Peyer's patch (tissue), 4 donors: ENCODE measurements at regions not wholly inside any gene's neighbourhood (a gene's known extent, or its start where the extent isn't known, plus 50 kb on each side); places are given as distances from the start of the nearest gene placed in this dataset.

ENCODE experiments used
- DNase-seq, 3 donors: peaks; one replicate each; pipeline ENCODE4 v3.0.0-alpha.2; 2017 to 2019
- H3K27ac ChIP-seq, 4 donors: fragments of 200-600 bp; sonication (generic); one replicate each; pipeline ENCODE4 v1.5.1; 2016 to 2019
- H3K27me3 ChIP-seq, 2 donors: fragments of 200-600 bp; sonication (generic); one replicate each; pipeline ENCODE4 v1.5.1; 2019
- H3K36me3 ChIP-seq, 3 donors: fragments of 200-600 bp; sonication (generic); one replicate each; pipeline ENCODE4 v1.5.1; 2016 to 2019
- H3K4me1 ChIP-seq, 4 donors: fragments of 200-600 bp; sonication (generic); one replicate each; pipeline ENCODE4 v1.5.1; 2016 to 2019
- H3K4me3 ChIP-seq, 4 donors: fragments of 200-600 bp; sonication (generic); 1 replicate in 3 of 4; 2 replicates in 1 of 4; pipeline ENCODE4 v1.5.1; 2016 to 2019; ENCODE audit warnings: mild to moderate bottlenecking in 1 of 4
- H3K9me3 ChIP-seq, 4 donors: fragments of 200-600 bp; sonication (generic); one replicate each; pipeline ENCODE4 v1.5.1; 2016 to 2019; ENCODE audit warnings: mild to moderate bottlenecking in 1 of 4
- CTCF ChIP-seq, 6 experiments: fragments of 450-650 bp in 4 of 6; fragments of 200-600 bp in 2 of 6; sonication (generic) in 1 of 6; IDR thresholded peaks; one replicate each; pipeline ENCODE4 v1.5.1; 2017 to 2019; ENCODE audit warnings: antibody characterized with exemption in 6 of 6, mild to moderate bottlenecking in 3 of 6, moderate library complexity in 1 of 6
- POLR2A ChIP-seq, 2 donors: fragments of 450-650 bp; IDR thresholded peaks; one replicate each; pipeline ENCODE4 v1.5.1; 2017; ENCODE audit warnings: antibody characterized with exemption in 2 of 2, mild to moderate bottlenecking in 2 of 2, moderate library complexity in 2 of 2

GRCh38 chr21:23874271-23874670 is 1733.0 kb downstream of the MRPL39 start:
- TF ChIP-seq CTCF (IDR thresholded peaks at IDR 0.05) (no peak), POLR2A (IDR thresholded peaks at IDR 0.05) (no peak)
- H3K27me3 ChIP-seq = no peaks in the 10 kb centered on the region
- no peak overlapping the region for H3K4me3 ChIP-seq
- H3K36me3 ChIP-seq = no peaks in the 10 kb centered on the region
- no peak overlapping the region for H3K27ac ChIP-seq
- no peaks in the 10 kb centered on the region for H3K4me1 ChIP-seq
- no peak for DNase-seq
- H3K9me3 ChIP-seq = no peaks in the 10 kb centered on the region

- TF ChIP-seq POLR2A (IDR thresholded peaks at IDR 0.05) = no peak
- TF ChIP-seq CTCF (IDR thresholded peaks at IDR 0.05) = no peak
- H3K9me3 ChIP-seq = no peaks in the 10 kb centered on the region
- DNase-seq = no peak
- H3K27me3 ChIP-seq = no peaks in the 10 kb centered on the region
- H3K36me3 ChIP-seq = no peaks in the 10 kb centered on the region
- no peaks in the 10 kb centered on the region for H3K4me1 ChIP-seq
- no peak overlapping the region for H3K27ac ChIP-seq
- no peak overlapping the region for H3K4me3 ChIP-seq
Measured at GRCh38 chr21:23861911-23862504, 1745.3 kb downstream of the MRPL39 start.

GRCh38 chr21:23858878-23859277 is 1748.4 kb downstream of the MRPL39 start:
- Histone ChIP-seq H3K4me1 (no peaks in the 10 kb centered on the region), H3K9me3 (no peaks in the 10 kb centered on the region), H3K27ac (no peak overlapping the region), H3K27me3 (no peaks in the 10 kb centered on the region), H3K4me3 (no peak overlapping the region), H3K36me3 (no peaks in the 10 kb centered on the region)
- TF ChIP-seq CTCF (IDR thresholded peaks at IDR 0.05) (no peak), POLR2A (IDR thresholded peaks at IDR 0.05) (no peak)
- no peak for DNase-seq

- Histone ChIP-seq H3K4me3 (no peak overlapping the region), H3K27me3 (no peaks in the 10 kb centered on the region), H3K9me3 (no peaks in the 10 kb centered on the region), H3K36me3 (no peaks in the 10 kb centered on the region), H3K4me1 (no peaks in the 10 kb centered on the region), H3K27ac (no peak overlapping the region)
- TF ChIP-seq POLR2A (IDR thresholded peaks at IDR 0.05) (no peak), CTCF (IDR thresholded peaks at IDR 0.05) (peak in 3 of 6 experiments; percentile 6 to 40 (median 19))
- no peak for DNase-seq
Measured at GRCh38 chr21:23853796-23854379, 1753.4 kb downstream of the MRPL39 start.

- Histone ChIP-seq H3K36me3 (no peaks in the 10 kb centered on the region), H3K4me1 (no peaks in the 10 kb centered on the region), H3K27ac (no peak overlapping the region), H3K27me3 (no peaks in the 10 kb centered on the region), H3K4me3 (no peak overlapping the region), H3K9me3 (peaks cover 0 to 14% (median 0%) of the 10 kb centered on the region in 4 donors)
- no peak for DNase-seq
- TF ChIP-seq CTCF (IDR thresholded peaks at IDR 0.05) (no peak), POLR2A (IDR thresholded peaks at IDR 0.05) (no peak)
Measured at GRCh38 chr21:23837564-23837963, 1769.7 kb downstream of the MRPL39 start.
